ENCODE measurements at regions not wholly inside any gene's neighbourhood (a gene's known extent, or its start where the extent isn't known, plus 50 kb on each side); places are given as distances from the start of the nearest gene placed in this dataset.
A peak's percentile ranks its signal among the peaks of the same experiment; 100 is the strongest.

DNA sequence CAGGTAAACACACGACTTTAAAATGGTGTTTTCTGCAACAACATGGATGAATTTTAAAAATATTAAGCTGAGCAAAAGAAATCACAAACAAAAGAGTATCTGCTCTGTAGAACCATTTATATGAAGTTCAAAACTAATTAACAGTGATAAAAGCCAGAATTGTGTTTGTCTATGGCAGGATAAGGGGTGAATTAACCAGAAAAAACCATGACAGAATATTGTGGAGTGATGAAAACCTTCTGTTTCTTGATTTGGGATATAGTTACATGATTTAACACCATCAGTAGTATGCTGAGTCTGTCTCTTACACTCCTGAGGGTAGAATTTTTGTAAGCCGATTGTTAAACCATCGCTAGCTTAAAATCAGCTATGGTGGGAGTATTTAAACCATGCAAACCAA is 101.7 kb upstream of the ZNF366 start:
- H3K9me3 ChIP-seq = no peaks in the 10 kb centered on the region
- intact Hi-C loops (cut with DNase I; ENCODE audit: low total_unique reads) = no loop called here
- no peaks in the 10 kb centered on the region for H3K36me3 ChIP-seq
- H3K4me1 ChIP-seq = no peaks in the 10 kb centered on the region
- TF ChIP-seq, protein P1, sequence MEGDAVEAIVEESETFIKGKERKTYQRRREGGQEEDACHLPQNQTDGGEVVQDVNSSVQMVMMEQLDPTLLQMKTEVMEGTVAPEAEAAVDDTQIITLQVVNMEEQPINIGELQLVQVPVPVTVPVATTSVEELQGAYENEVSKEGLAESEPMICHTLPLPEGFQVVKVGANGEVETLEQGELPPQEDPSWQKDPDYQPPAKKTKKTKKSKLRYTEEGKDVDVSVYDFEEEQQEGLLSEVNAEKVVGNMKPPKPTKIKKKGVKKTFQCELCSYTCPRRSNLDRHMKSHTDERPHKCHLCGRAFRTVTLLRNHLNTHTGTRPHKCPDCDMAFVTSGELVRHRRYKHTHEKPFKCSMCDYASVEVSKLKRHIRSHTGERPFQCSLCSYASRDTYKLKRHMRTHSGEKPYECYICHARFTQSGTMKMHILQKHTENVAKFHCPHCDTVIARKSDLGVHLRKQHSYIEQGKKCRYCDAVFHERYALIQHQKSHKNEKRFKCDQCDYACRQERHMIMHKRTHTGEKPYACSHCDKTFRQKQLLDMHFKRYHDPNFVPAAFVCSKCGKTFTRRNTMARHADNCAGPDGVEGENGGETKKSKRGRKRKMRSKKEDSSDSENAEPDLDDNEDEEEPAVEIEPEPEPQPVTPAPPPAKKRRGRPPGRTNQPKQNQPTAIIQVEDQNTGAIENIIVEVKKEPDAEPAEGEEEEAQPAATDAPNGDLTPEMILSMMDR (IDR thresholded peaks at IDR 0.05) = no peak
- DNase-seq (ENCODE audit: low spot score in 2 of 2) = no peak
- H3K27me3 ChIP-seq = no peaks in the 10 kb centered on the region
- no peak overlapping the region for H3K4me3 ChIP-seq
- H3K27ac ChIP-seq = no peak overlapping the region

DNA sequence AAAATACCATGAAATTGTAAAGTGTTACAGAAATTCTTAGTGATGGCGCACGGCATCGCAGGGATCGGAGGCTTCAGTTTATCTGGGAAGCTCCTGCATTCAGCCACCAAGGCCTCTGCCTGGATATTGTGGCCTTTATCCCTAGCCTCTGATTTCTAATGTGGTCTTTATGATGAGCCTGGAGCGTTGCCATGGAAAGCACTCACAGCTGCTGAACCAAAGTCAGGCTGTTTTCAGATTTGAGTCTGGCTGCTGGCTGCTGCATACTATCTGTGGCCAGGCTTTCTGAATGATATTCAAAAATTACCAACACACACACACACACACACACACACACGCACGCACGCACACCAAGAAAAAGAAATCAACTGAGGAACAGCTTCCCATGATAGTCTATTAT is 101.1 kb upstream of the ZNF366 start:
- Histone ChIP-seq H3K27me3 (no peaks in the 10 kb centered on the region), H3K9me3 (no peaks in the 10 kb centered on the region), H3K36me3 (no peaks in the 10 kb centered on the region), H3K4me1 (no peaks in the 10 kb centered on the region), H3K4me3 (no peak overlapping the region), H3K27ac (no peak overlapping the region)
- DNase-seq (ENCODE audit: low spot score in 2 of 2) = no peak
- intact Hi-C loops (cut with DNase I; ENCODE audit: low total_unique reads) = no loop called here
- TF ChIP-seq POLR2A (IDR thresholded peaks at IDR 0.05) (no peak), POLR2AphosphoS5 (IDR thresholded peaks at IDR 0.05) (no peak)
- TF ChIP-seq, protein P1 (IDR thresholded peaks at IDR 0.05) = no peak

DNA sequence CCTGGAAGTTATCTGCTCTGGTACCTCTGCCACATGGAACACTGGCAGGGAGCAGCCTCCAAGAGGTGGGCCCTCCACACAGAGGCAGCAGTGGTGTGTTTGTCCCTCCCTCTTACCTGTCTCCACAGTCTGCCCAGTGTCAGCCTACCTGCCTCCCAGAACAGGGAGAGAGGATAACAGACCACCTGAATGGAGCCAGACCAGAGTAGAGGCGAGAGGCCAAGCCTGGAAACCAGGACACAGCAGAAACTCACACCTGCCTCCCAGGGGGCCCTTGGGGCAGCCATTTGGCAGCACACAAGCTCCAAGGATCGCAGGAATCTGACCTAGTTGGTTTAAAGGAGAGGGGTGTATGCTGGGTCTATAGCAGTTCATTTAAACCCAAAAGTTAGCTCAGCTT is 100.2 kb upstream of the ZNF366 start:
- H3K36me3 ChIP-seq = no peaks in the 10 kb centered on the region
- H3K27me3 ChIP-seq = no peaks in the 10 kb centered on the region
- no peak overlapping the region for H3K27ac ChIP-seq
- H3K9me3 ChIP-seq = no peaks in the 10 kb centered on the region
- TF ChIP-seq POLR2AphosphoS5 (IDR thresholded peaks at IDR 0.05) = no peak
- H3K4me3 ChIP-seq = no peak overlapping the region
- DNase-seq (ENCODE audit: low spot score in 2 of 2) = no peak
- no peaks in the 10 kb centered on the region for H3K4me1 ChIP-seq
- intact Hi-C loops (cut with DNase I; ENCODE audit: low total_unique reads) = no loop called here

DNA sequence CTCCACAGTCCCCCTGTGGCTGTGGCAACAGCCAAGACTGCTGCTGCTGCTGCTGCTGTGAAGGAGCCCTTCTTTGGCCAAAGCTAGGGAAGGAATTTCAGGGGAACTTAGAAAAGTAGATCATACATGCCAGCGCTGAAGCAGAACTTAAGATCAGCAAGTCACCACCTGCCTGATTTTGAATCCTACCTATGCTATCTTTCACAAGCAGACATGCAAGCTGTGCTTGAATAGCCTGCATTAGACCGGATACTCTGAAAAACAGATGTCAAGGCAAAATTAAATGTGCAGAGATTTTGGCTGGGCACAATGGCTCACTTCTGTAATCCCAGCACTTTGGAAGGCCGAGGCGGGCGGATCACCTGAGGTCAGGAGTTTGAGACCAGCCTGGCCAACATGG is 99.3 kb upstream of the ZNF366 start:
- Histone ChIP-seq H3K27ac (peak overlapping the region in 1 of 2 donors; percentile 57), H3K4me3 (no peak overlapping the region), H3K9me3 (no peaks in the 10 kb centered on the region), H3K4me1 (no peaks in the 10 kb centered on the region), H3K36me3 (no peaks in the 10 kb centered on the region), H3K27me3 (no peaks in the 10 kb centered on the region)
- intact Hi-C loops (cut with DNase I; ENCODE audit: low total_unique reads) = no loop called here
- no peak for DNase-seq (ENCODE audit: low spot score in 2 of 2)
- TF ChIP-seq, protein P1 (IDR thresholded peaks at IDR 0.05) = no peak
- TF ChIP-seq POLR2AphosphoS5 (IDR thresholded peaks at IDR 0.05) = no peak
- no peak for TF ChIP-seq POLR2A (IDR thresholded peaks at IDR 0.05)

DNA sequence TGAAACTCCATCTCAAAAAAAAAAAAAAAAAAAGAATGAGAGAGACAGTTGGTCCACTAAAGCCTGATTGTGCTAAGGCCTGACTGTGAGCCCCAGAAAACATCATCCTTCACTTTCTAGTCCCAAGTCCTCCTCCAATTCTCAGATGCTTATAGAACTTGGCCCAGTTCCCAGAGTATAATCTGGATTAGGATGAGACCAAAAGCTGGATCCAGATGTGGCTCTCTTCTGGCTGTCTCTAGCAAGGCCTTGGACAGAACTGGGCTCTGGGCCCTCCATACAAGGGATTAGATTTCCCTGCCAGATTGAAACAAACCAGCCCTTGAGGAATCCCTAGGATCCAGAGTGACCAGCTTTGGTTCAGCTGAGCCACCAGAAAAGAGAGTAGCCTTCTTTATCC is 98.4 kb upstream of the ZNF366 start:
- TF ChIP-seq POLR2AphosphoS5 (IDR thresholded peaks at IDR 0.05) (no peak), POLR2A (IDR thresholded peaks at IDR 0.05) (no peak)
- TF ChIP-seq, protein P1 (IDR thresholded peaks at IDR 0.05) = no peak
- no peak overlapping the region for H3K27ac ChIP-seq
- no peak for DNase-seq (ENCODE audit: low spot score in 2 of 2)
- H3K4me1 ChIP-seq = no peaks in the 10 kb centered on the region
- H3K4me3 ChIP-seq = no peak overlapping the region
- intact Hi-C loops (cut with DNase I; ENCODE audit: low total_unique reads) = no loop called here
- no peaks in the 10 kb centered on the region for H3K27me3 ChIP-seq
- H3K9me3 ChIP-seq = no peaks in the 10 kb centered on the region
- H3K36me3 ChIP-seq = no peaks in the 10 kb centered on the region

DNA sequence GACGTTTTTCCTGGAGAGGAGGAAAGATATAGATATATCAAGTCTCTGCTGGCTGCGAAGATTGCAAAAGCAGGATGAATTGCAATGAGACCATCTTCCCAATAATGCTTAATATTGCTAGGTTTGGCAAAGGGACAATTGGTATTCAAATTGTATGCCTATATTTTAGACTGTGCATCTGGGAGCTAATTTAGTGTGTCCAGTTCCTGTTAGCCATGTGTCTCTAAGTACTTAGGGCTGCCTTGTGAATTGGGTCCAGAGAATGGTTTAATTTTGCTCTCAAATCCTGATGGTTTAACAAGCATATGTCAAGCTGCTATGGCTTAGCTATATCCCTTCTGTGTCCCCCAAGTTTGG is 97.6 kb upstream of the ZNF366 start:
- H3K27me3 ChIP-seq = no peaks in the 10 kb centered on the region
- no peak overlapping the region for H3K27ac ChIP-seq
- H3K4me3 ChIP-seq = no peak overlapping the region
- intact Hi-C loops (cut with DNase I; ENCODE audit: low total_unique reads) = no loop called here
- no peaks in the 10 kb centered on the region for H3K9me3 ChIP-seq
- no peaks in the 10 kb centered on the region for H3K4me1 ChIP-seq
- TF ChIP-seq POLR2A (IDR thresholded peaks at IDR 0.05) (no peak), POLR2AphosphoS5 (IDR thresholded peaks at IDR 0.05) (no peak)
- TF ChIP-seq, protein P1 (IDR thresholded peaks at IDR 0.05) = no peak
- no peaks in the 10 kb centered on the region for H3K36me3 ChIP-seq
- no peak for DNase-seq (ENCODE audit: low spot score in 2 of 2)

All from breast epithelium (tissue), 4 donors.